D721Med (cell line): ENCODE measurements at regions not wholly inside any gene's neighbourhood (a gene's known extent, or its start where the extent isn't known, plus 50 kb on each side); places are given as distances from the start of the nearest gene placed in this dataset.
"Not testable (repeated sequence)": the region's sequence is repeated elsewhere in the genome, so short reads cannot be mapped to it uniquely, and the experiment has no call there.

Experiments used
- DNase-seq: peaks from one replicate; pipeline ENCODE4 v3.0.0; 2011; ENCODE audit warnings: low spot score; ENCODE audit not compliant: insufficient read length
- FAIRE-seq: peaks from 2 replicates; lab custom pipeline; 2011; peaks lifted over from hg19 to GRCh38; lab: Jason Lieb, UNC
- TF ChIP-seq, protein P1 (sequence below): IDR thresholded peaks from 2 replicates; pipeline ENCODE4 v1.5.1; 2012; ENCODE audit warnings: mild to moderate bottlenecking, control low read depth; ENCODE audit not compliant: insufficient read depth; ENCODE audit errors: missing control alignments

GRCh38 chr5:68053202-68053601 lies 162.4 kb upstream of the PIK3R1 start:
- FAIRE-seq (no peak), DNase-seq (no peak)
- TF ChIP-seq, protein P1, sequence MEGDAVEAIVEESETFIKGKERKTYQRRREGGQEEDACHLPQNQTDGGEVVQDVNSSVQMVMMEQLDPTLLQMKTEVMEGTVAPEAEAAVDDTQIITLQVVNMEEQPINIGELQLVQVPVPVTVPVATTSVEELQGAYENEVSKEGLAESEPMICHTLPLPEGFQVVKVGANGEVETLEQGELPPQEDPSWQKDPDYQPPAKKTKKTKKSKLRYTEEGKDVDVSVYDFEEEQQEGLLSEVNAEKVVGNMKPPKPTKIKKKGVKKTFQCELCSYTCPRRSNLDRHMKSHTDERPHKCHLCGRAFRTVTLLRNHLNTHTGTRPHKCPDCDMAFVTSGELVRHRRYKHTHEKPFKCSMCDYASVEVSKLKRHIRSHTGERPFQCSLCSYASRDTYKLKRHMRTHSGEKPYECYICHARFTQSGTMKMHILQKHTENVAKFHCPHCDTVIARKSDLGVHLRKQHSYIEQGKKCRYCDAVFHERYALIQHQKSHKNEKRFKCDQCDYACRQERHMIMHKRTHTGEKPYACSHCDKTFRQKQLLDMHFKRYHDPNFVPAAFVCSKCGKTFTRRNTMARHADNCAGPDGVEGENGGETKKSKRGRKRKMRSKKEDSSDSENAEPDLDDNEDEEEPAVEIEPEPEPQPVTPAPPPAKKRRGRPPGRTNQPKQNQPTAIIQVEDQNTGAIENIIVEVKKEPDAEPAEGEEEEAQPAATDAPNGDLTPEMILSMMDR, result no peak

DNA sequence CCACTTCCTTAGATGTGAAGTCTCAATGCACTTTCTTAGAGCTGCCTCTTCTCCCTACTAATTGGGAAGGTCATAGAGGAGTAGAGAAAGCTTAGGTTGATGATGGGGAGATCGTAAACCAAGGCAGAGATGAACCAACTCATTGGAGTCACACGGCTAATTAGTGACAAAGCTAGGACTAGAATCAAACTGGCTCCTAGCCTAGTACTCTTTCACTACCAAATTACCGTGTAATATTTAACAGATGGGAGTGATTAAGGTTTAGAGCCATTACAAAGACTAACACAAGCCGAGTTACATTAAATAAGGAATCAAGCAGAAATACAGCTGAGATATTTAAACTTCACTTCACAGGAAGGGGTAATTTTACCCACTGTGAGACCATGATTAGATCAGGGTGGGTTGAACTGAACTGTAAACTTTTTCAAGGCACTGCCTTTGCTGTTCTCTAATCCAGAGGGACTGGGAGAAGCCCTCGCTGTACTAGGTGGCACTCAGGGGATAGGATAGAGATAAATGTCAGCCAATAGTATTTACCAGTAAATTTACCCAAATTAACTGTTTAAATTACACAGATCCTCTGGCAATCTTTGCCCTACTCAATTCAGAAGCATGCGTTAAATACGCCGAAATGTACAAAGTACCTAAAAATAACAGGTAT lies 166.4 kb upstream of the PIK3R1 start:
- TF ChIP-seq, protein P1, result no peak
- DNase-seq (no peak), FAIRE-seq (no peak)

DNA sequence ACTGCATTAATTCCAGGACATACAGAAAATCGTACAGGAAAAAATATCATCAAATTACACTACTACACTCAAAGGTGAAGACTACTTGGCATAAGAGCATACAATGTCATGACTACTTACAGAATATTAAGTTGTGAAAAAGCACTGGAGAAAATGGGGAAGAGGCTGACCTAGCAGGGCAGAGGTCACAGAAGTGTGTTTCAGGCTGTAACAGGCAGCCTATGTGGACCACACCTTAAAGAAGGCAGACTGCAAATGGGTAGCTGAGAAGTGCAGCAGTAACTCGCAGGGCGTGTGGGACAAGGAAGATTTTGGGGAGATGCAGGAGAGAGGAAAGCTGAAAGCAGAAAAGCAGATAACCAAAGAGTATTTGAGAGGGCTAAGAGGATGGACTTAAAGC lies 167.0 kb upstream of the PIK3R1 start:
- TF ChIP-seq, protein P1, result no peak
- DNase-seq (no peak), FAIRE-seq (no peak)

GRCh38 chr5:68048054-68048453 lies 167.5 kb upstream of the PIK3R1 start:
- not testable (repeated sequence) for DNase-seq, FAIRE-seq

DNA sequence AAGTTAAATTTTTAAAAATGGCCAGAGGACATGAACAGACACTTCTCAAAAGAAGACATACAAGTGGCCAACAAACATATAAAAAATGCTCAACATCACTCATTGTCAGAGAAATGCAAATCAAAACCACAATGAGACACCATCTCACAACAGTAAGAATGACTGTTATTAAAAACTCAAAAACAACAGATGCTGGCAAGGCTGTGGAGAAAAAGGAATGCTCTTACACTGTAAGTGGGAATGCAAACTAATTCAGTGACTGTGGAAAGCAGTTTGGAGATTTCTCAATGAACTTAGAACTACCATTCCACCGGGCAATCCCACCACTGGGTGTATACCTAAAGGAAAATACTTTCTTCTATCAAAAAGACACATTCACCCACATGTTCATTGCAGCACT lies 168.5 kb upstream of the PIK3R1 start:
- FAIRE-seq, result no peak
- DNase-seq, result no peak
- TF ChIP-seq, protein P1, result no peak

DNA sequence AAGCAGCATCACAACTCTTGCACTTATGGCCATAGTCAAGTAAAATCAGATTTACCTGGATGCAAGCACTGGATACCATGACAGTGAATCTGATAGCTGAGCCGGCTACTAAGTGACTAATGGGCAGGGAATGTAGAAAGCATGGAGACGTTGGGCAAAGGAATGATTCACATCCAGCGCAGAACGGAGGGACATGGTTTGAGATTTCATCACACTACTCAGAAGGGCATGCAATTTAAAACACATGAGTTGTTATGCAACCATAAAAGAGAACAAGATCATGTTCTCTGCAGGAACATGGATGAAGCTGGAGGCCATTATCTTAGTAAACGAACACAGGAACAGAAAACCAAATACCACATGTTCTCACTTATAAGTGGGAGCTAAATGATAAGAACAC lies 169.1 kb upstream of the PIK3R1 start:
- DNase-seq, result no peak
- FAIRE-seq, result no peak
- TF ChIP-seq, protein P1, result no peak

- TF ChIP-seq, protein P1, result no peak
- DNase-seq (no peak), FAIRE-seq (no peak)
Observed at GRCh38 chr5:68041293-68041692, 174.3 kb upstream of the PIK3R1 start.
